K562 (cell line): ENCODE measurements at regions not wholly inside any gene's neighbourhood (a gene's known extent, or its start where the extent isn't known, plus 50 kb on each side); places are given as distances from the start of the nearest gene placed in this dataset.
A peak's percentile ranks its signal among the peaks of the same experiment; 100 is the strongest.

Experiments
- ARID2 ChIP-seq: fragments of 450-650 bp; IDR thresholded peaks from 2 replicates; pipeline ENCODE4 v1.6.1; 2017; ENCODE audit warnings: antibody characterized with exemption, mild to moderate bottlenecking
- EP300 ChIP-seq: IDR thresholded peaks from 2 replicates; pipeline ENCODE4 v1.6.1; 2012; ENCODE audit warnings: low read length, improper control_type of control experiment
- GABPB1 ChIP-seq: sonication (generic); formaldehyde crosslinking; IDR thresholded peaks from 2 replicates; pipeline ENCODE4 v1.8.0; 2022; ENCODE audit warnings: mild to moderate bottlenecking, missing genetic modification reagents
- GMEB1 ChIP-seq: fragments of 250-450 bp; sonication (Bioruptor Pico); IDR thresholded peaks from 2 replicates; pipeline ENCODE4 v1.4.0; 2020; ENCODE audit warnings: mild to moderate bottlenecking
- HDAC1 ChIP-seq, 2 experiments: fragments of 450-650 bp; IDR thresholded peaks; 2 replicates each; pipeline ENCODE4 v1.6.1; 2016 to 2017; ENCODE audit warnings: inconsistent platforms in 1 of 2, mild to moderate bottlenecking in 1 of 2, moderate library complexity in 1 of 2
- HDAC2 ChIP-seq: fragments of 450-650 bp; IDR thresholded peaks from 2 replicates; pipeline ENCODE4 v1.6.1; 2016; ENCODE audit warnings: mild to moderate bottlenecking
- HDAC3 ChIP-seq: fragments of 450-650 bp; IDR thresholded peaks from 2 replicates; pipeline ENCODE4 v1.6.1; 2018; ENCODE audit warnings: borderline replicate concordance, mild to moderate bottlenecking, moderate library complexity; ENCODE audit not compliant: partially characterized antibody
- HEY1 ChIP-seq: fragments of 250-450 bp; sonication (Bioruptor Pico); IDR thresholded peaks from 2 replicates; pipeline ENCODE4 v1.5.0; 2020; ENCODE audit warnings: mild to moderate bottlenecking, moderate library complexity, borderline replicate concordance
- MEF2D ChIP-seq: conservative IDR thresholded peaks from 2 replicates; pipeline ENCODE4 v1.6.1; 2016; ENCODE audit warnings: low read depth, missing genetic modification characterization, missing compliant biosample characterization
- MNT ChIP-seq, 2 experiments: fragments of 450-650 bp; conservative IDR thresholded peaks; 2 replicates each; pipeline ENCODE4 v1.6.1; 2017; ENCODE audit warnings: mild to moderate bottlenecking in 2 of 2, moderate library complexity in 2 of 2
- MTA2 ChIP-seq: fragments of 450-650 bp; IDR thresholded peaks from 2 replicates; pipeline ENCODE4 v1.6.1; 2016; ENCODE audit warnings: low read depth
- MTF1 ChIP-seq: fragments of 250-450 bp; sonication (Bioruptor Pico); IDR thresholded peaks from 2 replicates; pipeline ENCODE4 v1.9.0; 2021; ENCODE audit warnings: moderate library complexity, mild to moderate bottlenecking, inconsistent platforms, borderline replicate concordance
- NCOA1 ChIP-seq: fragments of 450-650 bp; IDR thresholded peaks from 2 replicates; pipeline ENCODE4 v1.6.1; 2016; ENCODE audit warnings: low read depth
- NCOA2 ChIP-seq, 2 experiments: fragments of 450-650 bp; IDR thresholded peaks; 2 replicates each; pipeline ENCODE4 v1.6.1; 2018; ENCODE audit warnings: mild to moderate bottlenecking in 2 of 2, moderate library complexity in 1 of 2; ENCODE audit not compliant: partially characterized antibody in 2 of 2
- NFIC ChIP-seq: fragments of 450-650 bp; IDR thresholded peaks from 2 replicates; pipeline ENCODE4 v1.6.1; 2017; ENCODE audit warnings: mild to moderate bottlenecking, inconsistent platforms
- NRF1 ChIP-seq, 2 experiments: fragments of 450-650 bp; IDR thresholded peaks in 1 of 2; conservative IDR thresholded peaks in 1 of 2; 2 replicates each; pipeline ENCODE4 v1.6.1; 2014; ENCODE audit warnings: mild to moderate bottlenecking in 2 of 2
- NUFIP1 ChIP-seq: fragments of 450-650 bp; IDR thresholded peaks from 2 replicates; pipeline ENCODE4 v1.6.1; 2018; ENCODE audit not compliant: partially characterized antibody
- POLR2H ChIP-seq: IDR thresholded peaks from 2 replicates; pipeline ENCODE4 v1.6.1; 2016; ENCODE audit warnings: missing genetic modification characterization, low read depth, mild to moderate bottlenecking, control low read depth, missing compliant biosample characterization, moderate library complexity
- PREB ChIP-seq: sonication (generic); formaldehyde crosslinking; IDR thresholded peaks from 2 replicates; pipeline ENCODE4 v1.8.1; 2023; ENCODE audit warnings: mild to moderate bottlenecking, missing genetic modification reagents
- RFX1 ChIP-seq: fragments of 450-650 bp; IDR thresholded peaks from 2 replicates; pipeline ENCODE4 v1.6.1; 2016; ENCODE audit warnings: mild to moderate bottlenecking, moderate library complexity
- SMAD2 ChIP-seq: fragments of 150-350 bp; IDR thresholded peaks from 2 replicates; pipeline ENCODE4 v1.6.1; 2014; ENCODE audit warnings: low read depth, mild to moderate bottlenecking, low read length
- SMARCA4 ChIP-seq: fragments of 450-650 bp; IDR thresholded peaks from 2 replicates; pipeline ENCODE4 v1.6.1; 2016
- TBP ChIP-seq: optimal IDR thresholded peaks from 2 replicates; pipeline ENCODE3; 2011; ENCODE audit warnings: low read depth, low read length, improper control_type of control experiment
- ZFP1 ChIP-seq: fragments of 450-650 bp; formaldehyde crosslinking; IDR thresholded peaks from 2 replicates; pipeline ENCODE4 v1.4.0; 2020; ENCODE audit warnings: mild to moderate bottlenecking, mixed read lengths
- ZNF197 ChIP-seq: fragments of 200-800 bp; sonication (Bioruptor generic); IDR thresholded peaks from 2 replicates; pipeline ENCODE4 v1.6.1; 2016; ENCODE audit warnings: low read depth, missing genetic modification characterization, missing compliant biosample characterization
- ZNF507 ChIP-seq: conservative IDR thresholded peaks from 2 replicates; pipeline ENCODE4 v1.6.1; 2017; ENCODE audit warnings: missing genetic modification characterization, missing compliant biosample characterization
- ZNF668 ChIP-seq: fragments of 250-450 bp; sonication (Bioruptor Pico); IDR thresholded peaks from 2 replicates; pipeline ENCODE4 v1.8.0; 2022; ENCODE audit warnings: mild to moderate bottlenecking, inconsistent platforms
- ZNF717 ChIP-seq: fragments of 250-450 bp; sonication (Bioruptor Pico); IDR thresholded peaks from 2 replicates; pipeline ENCODE4 v1.5.0; 2021

GRCh38 chr13:47121092-47121763 is 224.4 kb upstream of the HTR2A start (continued):
- TF ChIP-seq HDAC1 (IDR thresholded peaks at IDR 0.05), result peak in 1 of 2 experiments; percentile 96; a peak in 2 of 4 replicates
- TF ChIP-seq ZNF507 (tag), result no peak
- peak; percentile 90 for TF ChIP-seq HDAC2
- no peak for TF ChIP-seq ARID2
- TF ChIP-seq ZNF197, result no peak
- TF ChIP-seq SMAD2, result no peak
- TF ChIP-seq NRF1 (conservative IDR thresholded peaks at IDR 0.05 in 1 of 2, IDR thresholded peaks at IDR 0.05 in 1 of 2), result no peak
- TF ChIP-seq TBP, result no peak
- peak in 1 of 2 experiments; percentile 46; a peak in 1 of 4 replicates for TF ChIP-seq MNT (conservative IDR thresholded peaks at IDR 0.05)
- TF ChIP-seq NCOA2 (IDR thresholded peaks at IDR 0.05; ENCODE audit: partially characterized antibody in 2 of 2), result no peak
- no peak for TF ChIP-seq MEF2D
- no peak for TF ChIP-seq HEY1 (CRISPR knock-in tag)
- TF ChIP-seq POLR2H (tag), result no peak
- no peak for TF ChIP-seq NUFIP1
- TF ChIP-seq ZNF668, result no peak
- peak; percentile 82 for TF ChIP-seq SMARCA4
- TF ChIP-seq ZNF717, result no peak
- no peak for TF ChIP-seq RFX1
- TF ChIP-seq EP300, result peak; percentile 66; the same call in 1 of the 2 replicates
- no peak for TF ChIP-seq MTF1
- no peak for TF ChIP-seq ZFP1
- peak; percentile 55 for TF ChIP-seq NFIC
- TF ChIP-seq HDAC3, result peak; percentile 43
- 0 out of 2 replicates have a peak, but pooled peaks have one; percentile 19 for TF ChIP-seq NCOA1
- no peak for TF ChIP-seq GABPB1 (CRISPR knock-in tag)
- no peak for TF ChIP-seq PREB (CRISPR knock-in tag)
- peak; percentile 82 for TF ChIP-seq MTA2
- TF ChIP-seq GMEB1, result no peak
